ENCODE measurements at regions not wholly inside any gene's neighbourhood (a gene's known extent, or its start where the extent isn't known, plus 50 kb on each side); places are given as distances from the start of the nearest gene placed in this dataset.

GRCh38 chr10:44435196-44435595 lies 50.3 kb upstream of the CXCL12 start:
- H3K36me3 ChIP-seq (replicated peaks; ENCODE audit: insufficient read depth, low read depth), result no peaks in the 10 kb centered on the region
- H4K20me1 ChIP-seq (ENCODE audit: insufficient read depth, poor library complexity, severe bottlenecking), result no peaks in the 10 kb centered on the region
- H3K4me2 ChIP-seq, result no peak overlapping the region
- no peaks in the 10 kb centered on the region for H3K4me1 ChIP-seq (ENCODE audit: insufficient read depth)
- H3K9me3 ChIP-seq (ENCODE audit: low read depth), result no peaks in the 10 kb centered on the region
- H3K27me3 ChIP-seq, result no peaks in the 10 kb centered on the region
- no peaks in the 10 kb centered on the region for H3K79me2 ChIP-seq
- TF ChIP-seq EZH2phosphoT487 (IDR thresholded peaks at IDR 0.05; ENCODE audit: low read depth, severe bottlenecking, unreplicated experiment) (no peak), EZH2 (IDR thresholded peaks at IDR 0.05; ENCODE audit: borderline replicate concordance) (no peak), CTCF (IDR thresholded peaks at IDR 0.05; ENCODE audit: poor library complexity) (no peak)
- no peaks in the 10 kb centered on the region for H3K9me2 ChIP-seq (replicated peaks; ENCODE audit: insufficient read depth)
- DNase-seq (ENCODE audit: low spot score), result no peak
- no peak overlapping the region for H3K4me3 ChIP-seq
- no peak overlapping the region for H2AFZ ChIP-seq
- no peak overlapping the region for H3K27ac ChIP-seq
- WGBS (ENCODE audit: low lambda C conversion rate, missing lambda C conversion rate), result 85% methylated on average over 7 of the region's 7 CpGs

DNA sequence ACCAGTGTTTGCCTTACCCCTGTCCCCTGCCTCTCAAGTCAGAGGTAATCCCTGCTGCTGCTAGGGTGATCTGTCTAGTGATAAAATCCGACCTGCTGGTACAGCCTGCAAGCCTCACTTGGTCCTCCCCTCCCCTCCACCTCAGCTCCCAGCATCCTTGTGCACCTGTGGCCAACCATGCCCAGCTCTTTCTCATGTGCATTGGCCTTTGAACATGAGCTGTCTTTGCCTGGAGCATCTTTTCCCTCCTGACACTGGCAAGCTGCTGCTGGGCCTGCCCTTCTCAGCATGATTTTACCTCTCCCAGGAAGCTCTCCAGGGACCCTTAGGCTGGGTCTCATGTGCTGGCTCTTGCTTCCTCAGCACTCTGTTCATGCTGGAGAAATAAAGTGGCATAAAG lies 51.3 kb upstream of the CXCL12 start:
- TF ChIP-seq EZH2 (IDR thresholded peaks at IDR 0.05; ENCODE audit: borderline replicate concordance) (no peak), EZH2phosphoT487 (IDR thresholded peaks at IDR 0.05; ENCODE audit: low read depth, severe bottlenecking, unreplicated experiment) (no peak), CTCF (IDR thresholded peaks at IDR 0.05; ENCODE audit: poor library complexity) (no peak)
- 25% methylated on average over 1 of the region's 1 CpG for WGBS (ENCODE audit: low lambda C conversion rate, missing lambda C conversion rate)
- H3K27me3 ChIP-seq, result no peaks in the 10 kb centered on the region
- H4K20me1 ChIP-seq (ENCODE audit: insufficient read depth, poor library complexity, severe bottlenecking), result no peaks in the 10 kb centered on the region
- H3K9me2 ChIP-seq (replicated peaks; ENCODE audit: insufficient read depth), result no peaks in the 10 kb centered on the region
- H3K36me3 ChIP-seq (replicated peaks; ENCODE audit: insufficient read depth, low read depth), result no peaks in the 10 kb centered on the region
- H3K9me3 ChIP-seq (ENCODE audit: low read depth), result no peaks in the 10 kb centered on the region
- no peak overlapping the region for H3K27ac ChIP-seq
- H3K4me1 ChIP-seq (ENCODE audit: insufficient read depth), result no peaks in the 10 kb centered on the region
- H3K4me2 ChIP-seq, result no peak overlapping the region
- H3K4me3 ChIP-seq, result no peak overlapping the region
- no peak overlapping the region for H2AFZ ChIP-seq
- no peaks in the 10 kb centered on the region for H3K79me2 ChIP-seq
- no peak for DNase-seq (ENCODE audit: low spot score)

- Histone ChIP-seq H3K4me2 (no peak overlapping the region), H3K4me3 (no peak overlapping the region), H3K79me2 (no peaks in the 10 kb centered on the region), H3K27me3 (no peaks in the 10 kb centered on the region), H3K9me2 (replicated peaks; ENCODE audit: insufficient read depth) (no peaks in the 10 kb centered on the region), H3K36me3 (replicated peaks; ENCODE audit: insufficient read depth, low read depth) (no peaks in the 10 kb centered on the region), H3K4me1 (ENCODE audit: insufficient read depth) (no peaks in the 10 kb centered on the region), H3K9me3 (ENCODE audit: low read depth) (no peaks in the 10 kb centered on the region), H2AFZ (no peak overlapping the region), H3K27ac (no peak overlapping the region), H4K20me1 (ENCODE audit: insufficient read depth, poor library complexity, severe bottlenecking) (no peaks in the 10 kb centered on the region)
- TF ChIP-seq CTCF (IDR thresholded peaks at IDR 0.05; ENCODE audit: poor library complexity) (no peak), EZH2 (IDR thresholded peaks at IDR 0.05; ENCODE audit: borderline replicate concordance) (no peak), EZH2phosphoT487 (IDR thresholded peaks at IDR 0.05; ENCODE audit: low read depth, severe bottlenecking, unreplicated experiment) (no peak)
- no peak for DNase-seq (ENCODE audit: low spot score)
- 77% methylated on average over 4 of the region's 4 CpGs for WGBS (ENCODE audit: low lambda C conversion rate, missing lambda C conversion rate)
These were observed 53.1 kb upstream of the CXCL12 start for GRCh38 chr10:44437840-44438511.

All from hepatocyte (in vitro differentiated cells).